ENCODE measurements at regions not wholly inside any gene's neighbourhood (a gene's known extent, or its start where the extent isn't known, plus 50 kb on each side); places are given as distances from the start of the nearest gene placed in this dataset.

DNA sequence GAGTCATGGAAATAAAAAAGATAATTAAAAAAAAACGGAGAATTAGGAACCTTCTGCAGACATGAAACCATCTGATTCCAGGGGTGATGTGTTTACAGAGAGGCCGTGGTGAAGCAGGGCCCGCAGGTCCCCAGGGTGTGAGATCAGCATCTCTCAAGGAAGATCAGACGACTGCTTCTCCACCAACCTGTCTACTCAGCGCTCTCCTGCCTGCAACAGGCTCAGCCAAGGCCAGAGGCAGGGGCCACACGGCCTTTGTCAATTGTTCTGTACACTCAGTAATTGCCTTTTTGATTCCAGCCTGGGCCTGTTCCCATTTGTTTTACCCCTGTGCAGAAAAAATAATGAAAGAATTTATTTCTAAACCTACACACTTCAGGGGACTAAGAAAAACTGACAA lies 124.6 kb downstream of the NXPE2 start:
- TF ChIP-seq EZH2 (IDR thresholded peaks at IDR 0.05; ENCODE audit: low read depth) = no peak
- TF ChIP-seq, protein P1, sequence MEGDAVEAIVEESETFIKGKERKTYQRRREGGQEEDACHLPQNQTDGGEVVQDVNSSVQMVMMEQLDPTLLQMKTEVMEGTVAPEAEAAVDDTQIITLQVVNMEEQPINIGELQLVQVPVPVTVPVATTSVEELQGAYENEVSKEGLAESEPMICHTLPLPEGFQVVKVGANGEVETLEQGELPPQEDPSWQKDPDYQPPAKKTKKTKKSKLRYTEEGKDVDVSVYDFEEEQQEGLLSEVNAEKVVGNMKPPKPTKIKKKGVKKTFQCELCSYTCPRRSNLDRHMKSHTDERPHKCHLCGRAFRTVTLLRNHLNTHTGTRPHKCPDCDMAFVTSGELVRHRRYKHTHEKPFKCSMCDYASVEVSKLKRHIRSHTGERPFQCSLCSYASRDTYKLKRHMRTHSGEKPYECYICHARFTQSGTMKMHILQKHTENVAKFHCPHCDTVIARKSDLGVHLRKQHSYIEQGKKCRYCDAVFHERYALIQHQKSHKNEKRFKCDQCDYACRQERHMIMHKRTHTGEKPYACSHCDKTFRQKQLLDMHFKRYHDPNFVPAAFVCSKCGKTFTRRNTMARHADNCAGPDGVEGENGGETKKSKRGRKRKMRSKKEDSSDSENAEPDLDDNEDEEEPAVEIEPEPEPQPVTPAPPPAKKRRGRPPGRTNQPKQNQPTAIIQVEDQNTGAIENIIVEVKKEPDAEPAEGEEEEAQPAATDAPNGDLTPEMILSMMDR (conservative IDR thresholded peaks at IDR 0.05) = no peak

All from PC-9 (cell line).